Ishikawa (cell line): ENCODE measurements at regions not wholly inside any gene's neighbourhood (a gene's known extent, or its start where the extent isn't known, plus 50 kb on each side); places are given as distances from the start of the nearest gene placed in this dataset.

Experiments
- CEBPB ChIP-seq: IDR thresholded peaks from 2 replicates; pipeline ENCODE4 v1.6.1; 2012
- CREB1 ChIP-seq: IDR thresholded peaks from 2 replicates; pipeline ENCODE4 v1.6.1; 2012; ENCODE audit warnings: low read depth
- EGR1 ChIP-seq: IDR thresholded peaks from 2 replicates; pipeline ENCODE4 v1.6.1; 2012
- EP300 ChIP-seq: IDR thresholded peaks from 2 replicates; pipeline ENCODE4 v1.6.1; 2012; ENCODE audit warnings: borderline replicate concordance
- FOXM1 ChIP-seq: IDR thresholded peaks from 2 replicates; pipeline ENCODE4 v1.6.1; 2012; ENCODE audit warnings: low read depth, borderline replicate concordance
- NFIC ChIP-seq: IDR thresholded peaks from 2 replicates; pipeline ENCODE4 v1.6.1; 2012
- RAD21 ChIP-seq: IDR thresholded peaks from 2 replicates; pipeline ENCODE4 v1.6.1; 2012; ENCODE audit warnings: low read depth
- TEAD4 ChIP-seq: IDR thresholded peaks from 2 replicates; pipeline ENCODE4 v1.6.1; 2012
- YY1 ChIP-seq: IDR thresholded peaks from 2 replicates; pipeline ENCODE4 v1.6.1; 2012; ENCODE audit warnings: low read depth
- ZBTB7A ChIP-seq: IDR thresholded peaks from 2 replicates; pipeline ENCODE4 v1.6.1; 2012; ENCODE audit warnings: low read depth
- TF ChIP-seq, protein P1 (sequence below): IDR thresholded peaks from 2 replicates; pipeline ENCODE4 v1.6.1; 2012
- TF ChIP-seq, protein P2 (sequence below): IDR thresholded peaks from 2 replicates; pipeline ENCODE4 v1.6.1; 2012; ENCODE audit warnings: low read depth, mild to moderate bottlenecking
- TF ChIP-seq, protein P3 (sequence below): IDR thresholded peaks from 2 replicates; pipeline ENCODE4 v1.6.1; 2012

DNA sequence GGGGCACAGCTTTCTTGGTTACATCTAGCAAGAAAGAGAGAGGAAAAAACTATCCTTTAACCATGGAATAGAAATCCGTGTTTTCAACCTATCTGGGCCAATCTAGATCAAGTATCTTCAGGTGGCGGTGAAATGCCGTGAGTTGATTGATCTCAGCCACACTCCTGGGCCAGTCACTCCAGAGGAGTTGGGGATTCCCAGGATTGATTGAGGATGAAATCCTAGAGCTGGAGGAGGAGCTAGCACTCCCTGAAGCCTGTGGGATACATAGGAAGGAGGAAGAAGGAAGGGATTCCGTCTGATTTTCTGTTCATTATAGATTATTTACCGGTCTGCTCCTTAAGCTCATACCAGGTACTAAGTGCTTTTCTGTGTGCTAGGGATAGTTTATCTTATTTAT is 106.3 kb upstream of the ARID2 start:
- TF ChIP-seq, protein P1, sequence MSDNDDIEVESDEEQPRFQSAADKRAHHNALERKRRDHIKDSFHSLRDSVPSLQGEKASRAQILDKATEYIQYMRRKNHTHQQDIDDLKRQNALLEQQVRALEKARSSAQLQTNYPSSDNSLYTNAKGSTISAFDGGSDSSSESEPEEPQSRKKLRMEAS = no peak
- no peak for TF ChIP-seq ZBTB7A
- TF ChIP-seq NFIC = no peak
- no peak for TF ChIP-seq CREB1
- TF ChIP-seq, protein P2, sequence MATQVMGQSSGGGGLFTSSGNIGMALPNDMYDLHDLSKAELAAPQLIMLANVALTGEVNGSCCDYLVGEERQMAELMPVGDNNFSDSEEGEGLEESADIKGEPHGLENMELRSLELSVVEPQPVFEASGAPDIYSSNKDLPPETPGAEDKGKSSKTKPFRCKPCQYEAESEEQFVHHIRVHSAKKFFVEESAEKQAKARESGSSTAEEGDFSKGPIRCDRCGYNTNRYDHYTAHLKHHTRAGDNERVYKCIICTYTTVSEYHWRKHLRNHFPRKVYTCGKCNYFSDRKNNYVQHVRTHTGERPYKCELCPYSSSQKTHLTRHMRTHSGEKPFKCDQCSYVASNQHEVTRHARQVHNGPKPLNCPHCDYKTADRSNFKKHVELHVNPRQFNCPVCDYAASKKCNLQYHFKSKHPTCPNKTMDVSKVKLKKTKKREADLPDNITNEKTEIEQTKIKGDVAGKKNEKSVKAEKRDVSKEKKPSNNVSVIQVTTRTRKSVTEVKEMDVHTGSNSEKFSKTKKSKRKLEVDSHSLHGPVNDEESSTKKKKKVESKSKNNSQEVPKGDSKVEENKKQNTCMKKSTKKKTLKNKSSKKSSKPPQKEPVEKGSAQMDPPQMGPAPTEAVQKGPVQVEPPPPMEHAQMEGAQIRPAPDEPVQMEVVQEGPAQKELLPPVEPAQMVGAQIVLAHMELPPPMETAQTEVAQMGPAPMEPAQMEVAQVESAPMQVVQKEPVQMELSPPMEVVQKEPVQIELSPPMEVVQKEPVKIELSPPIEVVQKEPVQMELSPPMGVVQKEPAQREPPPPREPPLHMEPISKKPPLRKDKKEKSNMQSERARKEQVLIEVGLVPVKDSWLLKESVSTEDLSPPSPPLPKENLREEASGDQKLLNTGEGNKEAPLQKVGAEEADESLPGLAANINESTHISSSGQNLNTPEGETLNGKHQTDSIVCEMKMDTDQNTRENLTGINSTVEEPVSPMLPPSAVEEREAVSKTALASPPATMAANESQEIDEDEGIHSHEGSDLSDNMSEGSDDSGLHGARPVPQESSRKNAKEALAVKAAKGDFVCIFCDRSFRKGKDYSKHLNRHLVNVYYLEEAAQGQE = no peak
- TF ChIP-seq FOXM1 = no peak
- TF ChIP-seq EP300 = no peak
- TF ChIP-seq EGR1 = no peak
- TF ChIP-seq RAD21 = no peak
- TF ChIP-seq YY1 = no peak
- TF ChIP-seq TEAD4 = no peak
- TF ChIP-seq, protein P3, sequence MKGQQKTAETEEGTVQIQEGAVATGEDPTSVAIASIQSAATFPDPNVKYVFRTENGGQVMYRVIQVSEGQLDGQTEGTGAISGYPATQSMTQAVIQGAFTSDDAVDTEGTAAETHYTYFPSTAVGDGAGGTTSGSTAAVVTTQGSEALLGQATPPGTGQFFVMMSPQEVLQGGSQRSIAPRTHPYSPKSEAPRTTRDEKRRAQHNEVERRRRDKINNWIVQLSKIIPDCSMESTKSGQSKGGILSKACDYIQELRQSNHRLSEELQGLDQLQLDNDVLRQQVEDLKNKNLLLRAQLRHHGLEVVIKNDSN = no peak
- TF ChIP-seq CEBPB = no peak
